GM21447 (cell line): ENCODE measurements at regions not wholly inside any gene's neighbourhood (a gene's known extent, or its start where the extent isn't known, plus 50 kb on each side); places are given as distances from the start of the nearest gene placed in this dataset.

Experiments
- ATAC-seq: cut with Tn5 transposase; IDR thresholded peaks from one replicate; pipeline ENCODE4 v1.9.1; 2021; ENCODE audit not compliant: unreplicated experiment

GRCh38 chr22:49154433-49154832 is 673.2 kb downstream of the BRD1 start:
- ATAC-seq = no peak

GRCh38 chr22:49153921-49154320 is 673.8 kb downstream of the BRD1 start:
- ATAC-seq = no peak

- ATAC-seq = no peak
These were observed 674.5 kb downstream of the BRD1 start for GRCh38 chr22:49152939-49153770.

- ATAC-seq = no peak
These were observed 675.3 kb downstream of the BRD1 start for GRCh38 chr22:49152127-49152938.

- ATAC-seq = no peak
These were observed 676.2 kb downstream of the BRD1 start for GRCh38 chr22:49151256-49152126.

- no peak for ATAC-seq
These were observed 676.9 kb downstream of the BRD1 start for GRCh38 chr22:49150801-49151221.

- no peak for ATAC-seq
These were observed 677.7 kb downstream of the BRD1 start for GRCh38 chr22:49149721-49150608.

GRCh38 chr22:49148895-49149418 is 678.7 kb downstream of the BRD1 start:
- ATAC-seq = no peak

GRCh38 chr22:49147617-49148175 is 680.0 kb downstream of the BRD1 start:
- ATAC-seq = no peak

- ATAC-seq = no peak
These were observed 680.5 kb downstream of the BRD1 start for GRCh38 chr22:49147171-49147570.

GRCh38 chr22:49146511-49146910 is 681.2 kb downstream of the BRD1 start:
- ATAC-seq = no peak

- ATAC-seq = no peak
These were observed 683.9 kb downstream of the BRD1 start for GRCh38 chr22:49143812-49144211.

GRCh38 chr22:49142891-49143290 is 684.8 kb downstream of the BRD1 start:
- ATAC-seq = no peak

GRCh38 chr22:49142296-49142695 is 685.4 kb downstream of the BRD1 start:
- no peak for ATAC-seq

- ATAC-seq = no peak
These were observed 685.9 kb downstream of the BRD1 start for GRCh38 chr22:49141761-49142160.

- no peak for ATAC-seq
These were observed 686.6 kb downstream of the BRD1 start for GRCh38 chr22:49140911-49141665.

GRCh38 chr22:49139492-49140151 is 688.1 kb downstream of the BRD1 start:
- no peak for ATAC-seq

- ATAC-seq = no peak
These were observed 689.4 kb downstream of the BRD1 start for GRCh38 chr22:49138250-49138790.
